Liver (tissue), 3 donors: ENCODE measurements at regions not wholly inside any gene's neighbourhood (a gene's known extent, or its start where the extent isn't known, plus 50 kb on each side); places are given as distances from the start of the nearest gene placed in this dataset.

Experiments used
- ATF3 ChIP-seq: IDR thresholded peaks from 2 replicates; pipeline ENCODE4 v1.6.1; 2016; ENCODE audit warnings: antibody characterized with exemption
- CTCF ChIP-seq: fragments of 150-350 bp; IDR thresholded peaks from 2 replicates; pipeline ENCODE4 v1.5.1; 2017; ENCODE audit warnings: improper control_type of control experiment, low read depth, low read length; ENCODE audit not compliant: missing input control
- EGR1 ChIP-seq, 2 donors: IDR thresholded peaks; 2 replicates each; pipeline ENCODE4 v1.6.1; 2016 to 2018; ENCODE audit warnings: antibody characterized with exemption in 2 of 2, low read depth in 2 of 2
- GABPA ChIP-seq, 2 donors: IDR thresholded peaks in 1 of 2; conservative IDR thresholded peaks in 1 of 2; 2 replicates each; pipeline ENCODE4 v1.6.1; 2016; ENCODE audit warnings: antibody characterized with exemption in 2 of 2, mild to moderate bottlenecking in 1 of 2, moderate library complexity in 1 of 2
- HNF4A ChIP-seq, 2 donors: conservative IDR thresholded peaks; 2 replicates each; pipeline ENCODE4 v1.6.1; 2016; ENCODE audit warnings: antibody characterized with exemption in 2 of 2, mild to moderate bottlenecking in 2 of 2
- JUND ChIP-seq, 2 donors: IDR thresholded peaks; 2 replicates each; pipeline ENCODE4 v1.6.1; 2016; ENCODE audit warnings: antibody characterized with exemption in 2 of 2
- MAX ChIP-seq: IDR thresholded peaks from 2 replicates; pipeline ENCODE4 v1.6.1; 2016; ENCODE audit warnings: antibody characterized with exemption
- REST ChIP-seq: IDR thresholded peaks from 2 replicates; pipeline ENCODE4 v1.6.1; 2016; ENCODE audit warnings: antibody characterized with exemption, mild to moderate bottlenecking
- SP1 ChIP-seq: IDR thresholded peaks from 2 replicates; pipeline ENCODE4 v1.6.1; 2018; ENCODE audit warnings: antibody characterized with exemption, mild to moderate bottlenecking
- TAF1 ChIP-seq: conservative IDR thresholded peaks from 2 replicates; pipeline ENCODE4 v1.6.1; 2016; ENCODE audit warnings: antibody characterized with exemption, mild to moderate bottlenecking
- YY1 ChIP-seq: IDR thresholded peaks from 2 replicates; pipeline ENCODE4 v1.6.1; 2016; ENCODE audit warnings: antibody characterized with exemption, mild to moderate bottlenecking
- donor health status: healthy.
- donor health status: healthy.

- no peak for TF ChIP-seq JUND (IDR thresholded peaks at IDR 0.05)
- no peak for TF ChIP-seq REST
- TF ChIP-seq CTCF: no peak
- TF ChIP-seq GABPA (IDR thresholded peaks at IDR 0.05 in 1 of 2, conservative IDR thresholded peaks at IDR 0.05 in 1 of 2): no peak
- no peak for TF ChIP-seq TAF1
- no peak for TF ChIP-seq MAX
- TF ChIP-seq ATF3: no peak
- no peak for TF ChIP-seq HNF4A (conservative IDR thresholded peaks at IDR 0.05)
- TF ChIP-seq YY1: no peak
- TF ChIP-seq EGR1 (IDR thresholded peaks at IDR 0.05; ENCODE audit: low read depth in 2 of 2): no peak
- TF ChIP-seq SP1: no peak
Measured at GRCh38 chr5:145010834-145011233, 824.3 kb downstream of the PRELID2 start.
